HG02840 (cell line): ENCODE measurements at regions not wholly inside any gene's neighbourhood (a gene's known extent, or its start where the extent isn't known, plus 50 kb on each side); places are given as distances from the start of the nearest gene placed in this dataset.

Experiments used
- ATAC-seq: cut with Tn5 transposase; IDR thresholded peaks from one replicate; pipeline ENCODE4 v1.9.1; 2021; ENCODE audit warnings: mild to moderate bottlenecking, moderate library complexity, moderate number of reproducible peaks; ENCODE audit not compliant: unreplicated experiment, low FRiP score

DNA sequence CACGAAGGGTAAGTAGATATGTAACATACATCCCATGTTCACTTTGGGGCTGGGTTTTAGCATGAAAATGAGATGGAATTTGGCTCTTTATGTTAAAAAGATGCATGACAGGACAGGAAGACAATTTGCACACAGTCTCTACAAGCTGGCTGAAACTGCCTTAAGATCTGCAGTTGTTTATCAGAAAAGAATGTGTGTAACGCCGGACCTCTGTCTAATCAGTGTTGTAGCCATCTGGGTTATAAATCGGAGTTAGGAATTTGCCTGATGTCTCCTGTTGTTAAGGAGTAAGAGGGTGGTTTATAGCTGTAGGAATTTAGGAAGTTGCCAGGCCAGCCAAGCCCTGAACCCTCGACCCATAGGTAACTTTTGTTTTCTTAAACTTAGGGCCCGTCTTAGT lies 562.9 kb upstream of the FAT1 start:
- ATAC-seq = no peak

- no peak for ATAC-seq
These were observed 565.7 kb upstream of the FAT1 start for GRCh38 chr4:187289371-187289770.

- ATAC-seq = no peak
These were observed 571.2 kb upstream of the FAT1 start for GRCh38 chr4:187294861-187295260.

DNA sequence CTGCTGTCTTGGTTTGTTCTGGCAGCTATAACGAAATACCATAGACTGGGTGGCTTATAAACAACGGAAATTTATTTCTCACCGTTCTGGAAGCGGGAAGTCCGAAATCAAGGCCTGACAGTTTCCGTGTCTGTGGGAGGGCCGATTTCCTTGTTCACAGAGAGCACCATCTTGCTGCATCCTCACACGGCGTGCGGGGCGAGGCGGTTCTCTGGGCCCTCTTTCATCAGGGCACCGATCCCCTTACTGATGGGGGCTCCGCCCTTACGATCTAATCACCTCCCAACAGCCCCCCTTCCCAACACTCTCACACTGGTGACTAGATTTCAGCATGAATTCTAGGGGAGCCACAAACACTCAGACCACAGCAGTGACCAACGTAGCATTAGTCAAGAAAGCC lies 578.3 kb upstream of the FAT1 start:
- ATAC-seq = no peak

DNA sequence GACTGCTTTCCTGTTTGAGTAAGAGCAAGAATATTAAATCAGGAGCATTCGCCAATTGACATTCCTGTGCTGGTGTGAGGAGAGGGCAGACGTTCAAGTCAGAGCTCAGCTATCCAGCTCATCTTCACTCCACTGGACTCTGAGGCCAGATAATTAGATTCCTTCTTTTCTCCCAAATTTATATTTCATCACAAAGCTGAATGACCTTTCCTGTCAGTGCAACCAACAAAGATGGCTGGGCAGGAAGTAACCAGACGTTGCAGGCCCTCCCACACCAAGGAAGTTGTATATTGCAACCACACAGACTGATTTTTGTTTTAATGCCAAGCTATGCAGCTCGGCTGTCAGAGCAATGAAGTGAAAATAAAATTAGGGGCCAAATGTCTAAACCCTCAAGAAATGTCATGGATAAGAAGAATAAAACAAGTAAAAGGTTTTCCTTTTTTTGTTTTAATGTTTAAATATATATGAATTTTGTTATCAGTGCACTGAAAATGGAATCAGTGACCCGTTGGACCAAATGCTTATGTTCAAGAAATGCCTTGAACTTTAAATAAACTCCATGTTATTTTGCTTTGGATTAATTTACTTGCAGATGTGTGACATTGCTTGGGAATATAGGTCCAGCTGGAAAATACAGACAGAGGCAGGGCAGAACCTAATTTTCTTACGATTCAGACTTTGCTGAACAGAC lies 578.9 kb upstream of the FAT1 start:
- no peak for ATAC-seq

DNA sequence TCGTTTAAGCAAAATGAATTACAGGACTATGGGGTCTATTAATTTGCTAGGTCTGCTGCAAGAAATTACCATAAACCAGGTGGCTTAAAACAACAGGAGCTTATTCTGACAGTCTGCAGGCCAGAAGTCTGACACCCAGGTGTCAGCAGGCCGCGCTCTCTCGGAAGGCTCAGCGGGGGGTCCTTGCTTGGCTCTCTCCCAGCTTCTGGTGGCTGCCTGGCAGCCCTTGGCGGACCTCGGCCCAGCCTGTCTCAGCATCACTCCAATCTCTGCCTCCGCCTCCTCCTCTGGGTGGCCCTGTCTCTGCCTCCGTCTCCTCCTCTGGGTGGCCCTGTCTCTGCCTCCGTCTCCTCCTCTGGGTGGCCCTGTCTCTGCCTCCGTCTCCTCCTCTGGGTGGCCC lies 580.5 kb upstream of the FAT1 start:
- ATAC-seq = no peak

- ATAC-seq = no peak
These were observed 583.5 kb upstream of the FAT1 start for GRCh38 chr4:187307131-187307530.

DNA sequence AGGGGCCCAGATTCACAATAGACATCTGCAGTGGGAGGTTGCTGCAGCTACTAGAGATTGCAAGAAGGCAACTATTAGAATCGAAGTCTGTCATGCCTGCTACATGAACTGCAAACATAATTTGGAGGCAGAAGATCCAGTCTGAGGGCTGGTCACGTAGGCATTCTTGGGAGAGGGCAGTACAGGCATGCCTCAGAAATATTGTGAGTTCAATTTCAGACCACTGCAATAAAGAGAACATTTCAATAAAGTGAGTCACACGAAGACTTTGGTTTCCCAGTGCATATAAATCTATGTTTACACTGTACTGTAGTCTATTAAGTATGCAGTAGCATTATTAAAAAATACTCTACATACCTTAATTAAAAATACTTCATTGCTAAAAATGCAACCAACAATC lies 585.8 kb upstream of the FAT1 start:
- no peak for ATAC-seq

DNA sequence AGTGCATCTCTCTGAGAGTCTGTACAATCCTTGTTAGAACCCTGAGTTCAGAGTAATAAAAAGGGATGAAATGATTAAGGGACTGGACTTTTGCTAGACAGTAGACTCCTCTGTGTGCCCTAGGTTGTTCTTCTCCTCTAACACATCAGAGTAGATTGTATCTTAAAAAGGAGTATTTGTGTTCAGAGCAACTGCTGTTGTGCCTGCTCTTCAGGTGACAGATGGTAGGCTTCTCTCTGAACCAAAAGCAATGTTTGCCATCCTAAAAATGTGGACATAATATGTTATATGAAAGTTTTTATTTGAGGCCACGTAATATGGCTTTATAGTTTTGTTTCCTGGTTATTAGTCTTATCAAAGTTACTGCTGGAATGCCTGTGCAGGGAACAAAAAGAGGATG lies 588.6 kb upstream of the FAT1 start:
- no peak for ATAC-seq

DNA sequence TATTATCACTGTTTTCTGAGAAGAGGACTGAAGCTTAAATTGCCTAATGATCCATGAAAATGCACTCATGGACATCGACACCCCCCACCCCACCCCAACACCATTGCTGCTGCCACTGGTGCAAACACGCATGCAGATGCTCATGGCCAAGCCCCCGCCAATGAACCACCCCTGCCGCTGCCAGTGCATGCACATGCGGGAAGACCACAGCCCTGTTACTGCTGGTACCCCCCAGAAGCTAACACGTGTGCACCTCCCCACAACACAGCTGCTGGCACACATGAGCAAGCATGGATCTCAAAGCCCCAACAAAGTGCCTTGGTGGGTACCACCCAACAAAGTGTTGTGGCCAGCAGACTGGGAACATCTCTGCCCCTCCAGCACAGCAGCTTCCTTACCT lies 594.1 kb upstream of the FAT1 start:
- no peak for ATAC-seq

- no peak for ATAC-seq
These were observed 598.1 kb upstream of the FAT1 start for GRCh38 chr4:187321711-187322110.

DNA sequence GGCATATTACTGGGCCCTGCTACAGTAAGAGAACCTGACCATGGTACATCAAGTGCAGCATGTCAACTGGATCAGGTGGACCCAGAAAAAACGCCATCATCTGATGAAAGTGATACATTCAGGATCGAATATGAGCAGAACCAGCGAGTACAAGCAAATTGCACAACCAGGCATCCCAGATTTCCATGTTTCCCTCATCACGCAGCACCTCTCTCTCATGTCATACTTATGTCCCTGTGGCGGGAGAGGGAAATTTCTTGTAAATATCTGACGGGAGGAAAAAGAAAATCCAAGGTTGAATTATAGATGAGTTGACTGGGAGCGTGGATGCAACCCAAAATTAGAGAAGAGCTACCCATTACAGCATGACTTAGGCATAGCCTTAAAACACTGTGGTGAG lies 608.5 kb upstream of the FAT1 start:
- no peak for ATAC-seq

DNA sequence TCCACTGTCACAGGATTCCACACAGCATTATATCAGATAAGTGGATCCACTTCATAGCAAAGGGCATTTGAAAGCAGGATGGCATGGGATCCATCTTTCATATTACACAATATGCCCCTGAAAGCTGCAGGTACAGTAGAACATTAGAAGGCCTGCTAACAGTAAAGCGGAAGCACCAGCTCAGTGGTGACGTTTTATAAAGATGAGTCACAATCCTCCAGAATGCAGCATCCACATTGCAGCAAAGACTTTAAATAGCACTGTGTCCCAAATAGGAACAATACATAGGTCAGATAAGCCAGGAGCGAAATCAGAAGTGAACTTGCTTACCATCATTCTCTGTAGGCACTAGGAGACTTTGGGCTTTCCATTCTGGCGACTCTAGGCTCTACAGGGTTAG lies 609.5 kb upstream of the FAT1 start:
- ATAC-seq = no peak

- ATAC-seq = no peak
These were observed 611.7 kb upstream of the FAT1 start for GRCh38 chr4:187335339-187335738.

- no peak for ATAC-seq
These were observed 631.1 kb upstream of the FAT1 start for GRCh38 chr4:187354740-187355139.

GRCh38 chr4:187357045-187357643 lies 633.5 kb upstream of the FAT1 start:
- no peak for ATAC-seq

DNA sequence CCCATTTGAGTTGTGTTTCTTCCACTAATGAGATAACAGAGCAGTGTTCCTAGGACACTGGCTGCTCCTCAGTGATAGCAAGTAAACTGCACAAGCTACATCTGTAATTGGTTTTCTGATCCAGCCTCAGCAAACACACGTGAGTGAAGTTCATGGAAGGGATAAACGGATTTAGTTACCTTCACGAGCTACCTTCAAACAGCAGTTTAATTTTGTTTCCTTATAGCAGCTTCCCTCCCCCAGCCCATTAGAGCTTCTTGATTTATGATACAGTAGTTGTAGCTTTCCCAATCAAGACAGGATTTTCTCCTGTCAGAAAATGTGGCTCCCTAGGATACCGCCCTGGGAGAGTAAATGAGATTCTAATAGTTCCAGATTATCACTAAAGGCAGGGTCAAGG lies 634.2 kb upstream of the FAT1 start:
- ATAC-seq = no peak

DNA sequence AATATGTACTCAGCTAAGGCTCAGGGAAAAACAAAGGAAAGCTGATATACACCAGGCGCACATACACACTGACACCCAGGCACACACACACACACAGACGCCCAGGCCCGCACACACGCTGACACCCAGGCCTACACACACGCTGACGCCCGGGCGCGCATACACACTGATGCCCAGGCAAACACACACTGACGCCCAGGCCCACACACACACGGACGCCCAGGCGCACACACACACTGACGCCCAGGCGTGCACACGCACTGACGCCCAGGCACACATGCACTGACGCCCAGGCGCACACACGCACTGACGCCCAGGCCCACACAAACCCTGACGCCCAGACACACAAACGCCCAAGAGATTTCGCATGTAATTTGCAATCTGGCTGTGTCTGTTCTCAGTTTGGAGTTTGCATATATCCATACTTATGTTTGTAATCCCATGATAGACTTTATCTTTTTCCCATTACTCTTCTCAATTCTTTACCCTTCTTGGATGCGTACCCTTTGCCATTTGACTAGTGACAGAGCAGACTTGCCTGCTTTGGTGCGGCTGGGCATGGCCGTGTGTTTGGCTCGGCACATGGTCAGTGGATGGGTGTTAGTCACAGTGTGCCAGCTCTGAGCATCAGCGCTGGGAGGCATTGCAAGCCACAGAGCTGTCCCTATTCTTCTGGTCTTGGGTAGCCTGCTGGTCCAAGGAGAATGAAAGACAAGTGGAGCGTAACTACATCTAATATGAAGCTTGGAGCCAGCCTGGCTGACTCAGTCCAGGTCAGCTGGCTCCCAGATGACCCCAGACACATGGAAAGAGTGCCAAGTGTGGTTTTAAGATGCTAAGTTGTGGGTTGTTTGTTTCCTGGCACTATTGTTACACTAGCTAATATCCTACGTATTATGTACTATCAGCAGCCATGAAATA lies 632.4 kb upstream of the ZFP42 start:
- no peak for ATAC-seq

- ATAC-seq = no peak
These were observed 631.2 kb upstream of the ZFP42 start for GRCh38 chr4:187364401-187364800.

DNA sequence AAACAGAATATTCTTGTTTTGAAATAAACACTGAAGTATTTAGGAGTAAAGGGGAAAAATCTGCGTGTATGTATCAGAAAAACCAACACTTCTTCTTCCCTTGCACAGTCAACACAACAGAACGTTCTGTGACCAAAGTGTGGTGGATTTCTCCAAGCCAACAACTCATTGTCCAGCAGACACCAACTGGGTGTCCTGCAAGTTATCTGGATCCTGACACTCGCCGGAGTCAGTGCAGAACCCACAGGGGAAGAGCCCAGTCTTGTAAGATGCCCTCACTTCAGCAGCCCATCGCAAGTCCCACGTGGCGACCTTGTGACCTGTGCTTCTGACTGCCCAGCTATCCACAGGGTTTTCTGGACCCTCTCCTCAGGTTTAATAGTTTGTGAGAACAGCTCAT lies 630.7 kb upstream of the ZFP42 start:
- ATAC-seq = no peak

DNA sequence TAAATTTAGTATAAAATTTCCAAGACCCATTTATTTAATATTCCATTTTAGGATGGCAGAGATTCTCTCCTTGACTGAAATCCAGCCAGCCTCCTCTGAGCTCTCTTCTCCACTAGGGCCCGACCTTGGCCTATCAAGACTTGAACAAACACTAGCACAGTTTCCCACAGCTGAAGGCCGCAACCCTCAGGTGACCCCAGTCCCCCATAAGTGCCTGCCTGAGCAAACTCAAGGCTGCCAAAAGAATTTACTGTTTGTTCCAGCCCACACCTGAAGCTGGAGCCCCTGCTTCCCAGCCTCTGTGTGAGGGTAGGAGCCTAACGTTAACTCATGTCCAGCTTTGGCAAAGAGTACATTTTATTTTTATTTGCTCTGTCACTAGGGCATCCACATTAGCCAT lies 629.0 kb upstream of the ZFP42 start:
- ATAC-seq = no peak

- ATAC-seq = no peak
These were observed 624.7 kb upstream of the ZFP42 start for GRCh38 chr4:187370918-187371317.
